OCI-LY7 (cell line): ENCODE measurements at regions not wholly inside any gene's neighbourhood (a gene's known extent, or its start where the extent isn't known, plus 50 kb on each side); places are given as distances from the start of the nearest gene placed in this dataset.

Source experiments
- BruUV-seq: library from RNA; stranded (reverse); fragments of 400-500 nt; replicated peaks from 2 replicates; lab custom pipeline; 2021; lab: Mats Ljungman, UMichigan
- CTCF ChIA-PET: fragments of 300-600 bp; sonication (Branson Sonifier 250); formaldehyde crosslinking; loops from one replicate; lab custom pipeline; 2022; ENCODE audit warnings: antibody characterized with exemption; ENCODE audit not compliant: unreplicated experiment; lab: Charles Lee
- POLR2A ChIA-PET: fragments of 300-600 bp; sonication (Branson Sonifier 250); formaldehyde crosslinking; loops from one replicate; lab custom pipeline; 2022; ENCODE audit warnings: antibody characterized with exemption; lab: Charles Lee
- DNase-seq: peaks from one replicate; pipeline ENCODE4 v3.0.0-alpha.2; 2015; ENCODE audit warnings: low spot score
- H2AFZ ChIP-seq: fragments of 200-600 bp; sonication (generic), shearing (Covaris generic); 2 replicates; pipeline ENCODE4 v1.6.1; 2014; ENCODE audit warnings: mild to moderate bottlenecking, antibody characterized with exemption, low read length, moderate library complexity
- H3K27ac ChIP-seq: fragments of 200-600 bp; sonication (generic); 2 replicates; pipeline ENCODE4 v1.5.1; 2014; ENCODE audit warnings: mixed run types, low read depth, mild to moderate bottlenecking, moderate library complexity, low read length, inconsistent platforms; ENCODE audit not compliant: poor library complexity, severe bottlenecking
- H3K36me3 ChIP-seq: fragments of 200-600 bp; sonication (generic); 2 replicates; pipeline ENCODE4 v1.6.1; 2014; ENCODE audit warnings: mild to moderate bottlenecking, antibody characterized with exemption, low read length, moderate library complexity, mixed read lengths; ENCODE audit not compliant: insufficient read depth
- H3K4me1 ChIP-seq: fragments of 200-600 bp; sonication (generic); 2 replicates; pipeline ENCODE4 v1.5.1; 2014; ENCODE audit warnings: mild to moderate bottlenecking, low read length; ENCODE audit not compliant: insufficient read depth, poor library complexity, severe bottlenecking
- H3K4me2 ChIP-seq: fragments of 200-600 bp; sonication (generic); 2 replicates; pipeline ENCODE4 v1.6.1; 2014; ENCODE audit warnings: mild to moderate bottlenecking, low read length
- H3K4me3 ChIP-seq: fragments of 200-600 bp; sonication (generic); 2 replicates; pipeline ENCODE4 v1.5.1; 2014; ENCODE audit warnings: mild to moderate bottlenecking, low read depth, low read length; ENCODE audit not compliant: poor library complexity, severe bottlenecking
- H3K79me2 ChIP-seq: fragments of 200-600 bp; sonication (generic); 2 replicates; pipeline ENCODE4 v1.6.1; 2016; ENCODE audit warnings: low read depth, mild to moderate bottlenecking, low read length, moderate library complexity, mixed read lengths; ENCODE audit not compliant: insufficient read depth
- H3K9me2 ChIP-seq: fragments of 200-600 bp; sonication (generic); 2 replicates; pipeline ENCODE4 v1.6.1; 2016; ENCODE audit warnings: mild to moderate bottlenecking, low read length, mixed read lengths; ENCODE audit not compliant: insufficient read depth
- H3K9me3 ChIP-seq: fragments of 200-600 bp; sonication (generic); 2 replicates; pipeline ENCODE4 v1.6.1; 2014; ENCODE audit warnings: mild to moderate bottlenecking, mixed run types, low read length, mixed read lengths
- H4K20me1 ChIP-seq: fragments of 200-600 bp; sonication (generic); 2 replicates; pipeline ENCODE4 v1.6.1; 2014; ENCODE audit warnings: mild to moderate bottlenecking, antibody characterized with exemption, low read length, moderate library complexity, mixed read lengths; ENCODE audit not compliant: insufficient read depth
- CTCF ChIP-seq: fragments of 200-600 bp; sonication (generic); conservative IDR thresholded peaks from 2 replicates; pipeline ENCODE4 v1.5.1; 2014; ENCODE audit warnings: mild to moderate bottlenecking, antibody characterized with exemption, low read length, moderate library complexity, mixed read lengths
- EZH2phosphoT487 ChIP-seq: fragments of 200-600 bp; sonication (generic); IDR thresholded peaks from 2 replicates; pipeline ENCODE4 v1.6.1; 2018; ENCODE audit warnings: low read depth, borderline replicate concordance, mild to moderate bottlenecking, mixed run types, antibody characterized with exemption, low read length, moderate library complexity, mixed read lengths
- intact Hi-C: fragments of 100-400 bp; cut with micrococcal nuclease; formaldehyde crosslinking; loops from one replicate; pipeline ENCODE4 v1.10.0; 2022; ENCODE audit not compliant: unreplicated experiment

DNA sequence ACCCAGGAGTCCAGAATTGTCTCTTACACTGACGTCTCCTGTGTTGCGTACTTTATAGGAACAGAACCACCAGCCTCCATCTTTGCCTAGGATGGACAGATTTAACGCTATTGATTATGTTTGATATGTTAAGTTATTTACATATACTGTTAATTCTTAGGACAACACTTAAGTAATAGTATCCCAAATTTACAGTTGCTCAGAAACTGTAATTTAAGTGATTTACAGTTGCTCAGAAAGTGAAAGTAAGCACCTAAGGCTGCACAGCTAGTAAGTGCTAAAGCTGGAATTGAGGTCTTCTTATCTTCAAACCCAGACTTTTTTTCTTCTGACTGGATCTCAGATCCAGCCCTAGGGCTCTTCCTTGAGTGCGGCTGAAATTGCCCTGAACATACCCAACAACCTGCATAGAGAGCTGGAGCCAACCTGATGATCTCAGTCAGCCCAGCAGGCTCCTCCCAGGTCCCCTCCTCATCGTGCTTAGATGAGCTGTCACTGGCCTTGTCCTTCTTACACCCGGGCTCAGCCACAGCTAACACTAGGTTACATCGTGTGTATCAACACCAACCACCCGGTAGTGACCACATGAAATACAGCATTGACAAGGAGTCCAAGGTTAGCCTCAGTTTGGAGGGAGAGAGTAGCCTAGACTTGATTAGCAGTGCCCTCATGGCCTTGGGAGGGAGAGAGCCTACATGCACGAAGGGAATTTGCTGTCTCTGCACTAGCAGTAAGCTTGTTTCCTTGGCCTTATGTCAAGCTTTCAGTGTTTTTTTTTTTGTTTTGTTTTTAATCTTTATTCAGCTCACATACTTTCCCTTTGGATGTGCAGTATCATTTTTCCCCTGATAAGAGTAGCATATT is 111.1 kb upstream of the ARHGAP5 start:
- TF ChIP-seq EZH2phosphoT487 = no peak
- TF ChIP-seq CTCF = no peak
- Histone ChIP-seq H3K9me3 (no peaks in the 10 kb centered on the region), H3K79me2 (no peaks in the 10 kb centered on the region), H2AFZ (no peak overlapping the region), H3K4me3 (no peak overlapping the region), H3K4me2 (no peak overlapping the region), H4K20me1 (no peaks in the 10 kb centered on the region), H3K4me1 (peaks cover 8% of the 10 kb centered on the region), H3K36me3 (no peaks in the 10 kb centered on the region), H3K9me2 (no peaks in the 10 kb centered on the region), H3K27ac (no peak overlapping the region)
- BruUV-seq = no TSS peak
- ChIA-PET CTCF (no interaction called here), POLR2A (no interaction called here)
- intact Hi-C loops = no loop called here
- DNase-seq = no peak

DNA sequence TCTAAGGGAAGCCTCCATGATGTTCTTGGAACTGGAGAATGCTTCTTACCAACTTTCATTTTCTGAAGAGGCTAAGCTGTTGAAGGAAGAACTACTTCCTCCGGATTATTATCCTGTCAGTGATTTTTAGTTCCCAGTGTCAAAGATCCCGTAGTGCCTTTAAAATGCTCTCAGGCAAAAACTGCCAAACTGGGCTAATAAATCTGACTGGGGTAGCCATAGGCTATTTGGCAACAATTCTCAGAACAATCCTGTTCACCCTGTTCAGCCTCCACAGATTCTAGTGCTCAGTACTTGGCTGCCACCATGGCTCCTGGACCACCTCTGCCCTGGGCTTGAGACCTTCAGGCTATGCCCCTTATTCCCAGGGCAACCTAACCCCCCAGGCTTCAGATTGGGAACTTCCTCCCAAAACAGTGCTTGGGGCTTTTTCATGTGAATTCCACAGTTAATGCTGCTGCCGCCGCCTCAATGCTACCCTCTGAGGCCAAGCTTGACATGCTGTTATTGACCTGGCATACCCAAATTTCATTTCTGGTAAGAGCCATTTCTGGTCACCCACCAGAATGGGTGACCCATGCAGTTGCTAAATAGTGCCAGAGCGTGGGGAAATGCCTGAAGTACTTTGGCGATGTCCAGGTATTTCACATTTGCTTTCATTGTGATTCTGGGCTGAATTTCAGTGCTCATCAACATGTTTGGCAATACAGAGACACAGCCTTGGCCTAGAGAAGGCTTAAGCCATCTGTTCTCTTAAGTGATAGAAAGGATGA is 110.0 kb upstream of the ARHGAP5 start:
- intact Hi-C loops = no loop called here
- Histone ChIP-seq H3K27ac (no peak overlapping the region), H3K4me1 (peaks cover 8% of the 10 kb centered on the region), H2AFZ (no peak overlapping the region), H3K9me2 (no peaks in the 10 kb centered on the region), H3K4me3 (no peak overlapping the region), H3K36me3 (no peaks in the 10 kb centered on the region), H3K4me2 (no peak overlapping the region), H3K79me2 (no peaks in the 10 kb centered on the region), H4K20me1 (no peaks in the 10 kb centered on the region), H3K9me3 (no peaks in the 10 kb centered on the region)
- ChIA-PET CTCF (no interaction called here), POLR2A (interaction anchor here (0.6 to 1.1 kb wide), 2 partner anchors 12 to 1505 kb away, joined by 3 to 5 read pairs; no protein-coding TSS in a partner anchor)
- TF ChIP-seq CTCF = no peak
- TF ChIP-seq EZH2phosphoT487 = no peak
- no TSS peak for BruUV-seq
- no peak for DNase-seq
